CD14-positive monocyte (primary cell): ENCODE measurements at regions not wholly inside any gene's neighbourhood (a gene's known extent, or its start where the extent isn't known, plus 50 kb on each side); places are given as distances from the start of the nearest gene placed in this dataset.

Experiments used
- DNase-seq, 3 donors: peaks; one replicate each; pipeline ENCODE4 v3.0.0-alpha.2; 2011 to 2022
- H2AFZ ChIP-seq: 2 replicates; pipeline ENCODE4 v1.6.0; 2012; ENCODE audit warnings: mild to moderate bottlenecking, low read depth, low read length, inconsistent platforms; ENCODE audit not compliant: insufficient read depth, poor library complexity, severe bottlenecking
- H3K27ac ChIP-seq, 2 donors: 1 replicate in 1 of 2; 2 replicates in 1 of 2; pipeline ENCODE4 v1.5.1; 2012 to 2013; ENCODE audit warnings: low read length in 2 of 2, control low read depth in 1 of 2, inconsistent platforms in 1 of 2, low read depth in 1 of 2, mild to moderate bottlenecking in 1 of 2
- H3K27me3 ChIP-seq, 2 donors: one replicate each; pipeline versions ENCODE4 v1.6.0 to v1.6.1; 2011 to 2013; ENCODE audit warnings: low read length in 2 of 2; ENCODE audit not compliant: control insufficient read depth in 2 of 2, insufficient read depth in 2 of 2
- H3K36me3 ChIP-seq, 2 donors: replicated peaks in 1 of 2; 1 replicate in 1 of 2; 2 replicates in 1 of 2; pipeline versions ENCODE4 v1.5.1 to v1.6.1; 2012 to 2013; ENCODE audit warnings: low read length in 2 of 2, control low read depth in 1 of 2, inconsistent platforms in 1 of 2, mild to moderate bottlenecking in 1 of 2; ENCODE audit not compliant: insufficient read depth in 2 of 2, control insufficient read depth in 1 of 2
- H3K4me1 ChIP-seq, 2 donors: 1 replicate in 1 of 2; 2 replicates in 1 of 2; pipeline versions ENCODE4 v1.5.1 to v1.6.1; 2012 to 2013; ENCODE audit warnings: low read length in 2 of 2, control low read depth in 1 of 2, inconsistent platforms in 1 of 2, mild to moderate bottlenecking in 1 of 2, moderate library complexity in 1 of 2; ENCODE audit not compliant: insufficient read depth in 2 of 2, control insufficient read depth in 1 of 2
- H3K4me2 ChIP-seq: replicated peaks from 2 replicates; pipeline ENCODE3; 2012; ENCODE audit warnings: low read length, moderate library complexity, mild to moderate bottlenecking; ENCODE audit not compliant: poor library complexity, severe bottlenecking; ENCODE audit errors: extremely low read depth
- H3K4me3 ChIP-seq, 3 experiments: fragments of 200-600 bp in 1 of 3; sonication (generic) in 1 of 3; replicated peaks in 1 of 3; 1 replicate in 2 of 3; 2 replicates in 1 of 3; pipeline ENCODE4 v1.5.1; 2011 to 2013; ENCODE audit warnings: low read length in 3 of 3, mild to moderate bottlenecking in 3 of 3, control low read depth in 2 of 3, low read depth in 2 of 3, inconsistent platforms in 1 of 3, moderate library complexity in 1 of 3
- H3K79me2 ChIP-seq: 2 replicates; pipeline ENCODE4 v1.6.0; 2012; ENCODE audit warnings: mild to moderate bottlenecking, control low read depth, inconsistent platforms, low read length, moderate library complexity; ENCODE audit not compliant: insufficient read depth
- H3K9ac ChIP-seq: 2 replicates; pipeline ENCODE4 v1.6.0; 2017; ENCODE audit warnings: low read length, mild to moderate bottlenecking; ENCODE audit not compliant: insufficient read depth, poor library complexity, severe bottlenecking
- H3K9me3 ChIP-seq, 2 donors: replicated peaks in 1 of 2; 1 replicate in 1 of 2; 2 replicates in 1 of 2; pipeline versions ENCODE4 v1.5.1 to v1.6.1; 2012 to 2013; ENCODE audit warnings: low read length in 2 of 2, control low read depth in 1 of 2; ENCODE audit not compliant: control insufficient read depth in 1 of 2, insufficient read depth in 1 of 2
- H4K20me1 ChIP-seq: 2 replicates; pipeline ENCODE4 v1.6.0; 2012; ENCODE audit warnings: mild to moderate bottlenecking, low read length, control low read depth, moderate library complexity; ENCODE audit not compliant: insufficient read depth
- H3K27ac Mint-ChIP-seq, 7 donors: one replicate each; pipeline ENCODE4 v1.8.0; 2020; ENCODE audit warnings: mild to moderate bottlenecking in 7 of 7, mixed read lengths in 7 of 7, moderate library complexity in 6 of 7, inconsistent platforms in 2 of 7
- H3K27me3 Mint-ChIP-seq, 3 donors: one replicate each; pipeline ENCODE4 v1.8.0; 2021 to 2022; ENCODE audit warnings: low read depth in 3 of 3, mild to moderate bottlenecking in 3 of 3, mixed read lengths in 3 of 3, moderate library complexity in 3 of 3, inconsistent platforms in 1 of 3
- H3K36me3 Mint-ChIP-seq, 2 donors: one replicate each; pipeline ENCODE4 v1.8.0; 2020; ENCODE audit warnings: mixed read lengths in 2 of 2, inconsistent platforms in 1 of 2, mild to moderate bottlenecking in 1 of 2
- H3K4me1 Mint-ChIP-seq: one replicate; pipeline ENCODE4 v1.8.0; 2020; ENCODE audit warnings: mild to moderate bottlenecking, mixed read lengths
- H3K4me3 Mint-ChIP-seq, 2 donors: one replicate each; pipeline ENCODE4 v1.8.0; 2020; ENCODE audit warnings: mild to moderate bottlenecking in 2 of 2, mixed read lengths in 2 of 2, moderate library complexity in 1 of 2
- H3K9me3 Mint-ChIP-seq, 7 donors: one replicate each; pipeline ENCODE4 v1.8.0; 2020 to 2022; ENCODE audit warnings: mixed read lengths in 7 of 7, mild to moderate bottlenecking in 6 of 7, moderate library complexity in 6 of 7, inconsistent platforms in 2 of 7
- CTCF ChIP-seq: fragments of 200-600 bp; IDR thresholded peaks from one replicate; pipeline ENCODE4 v1.8.0; 2022; ENCODE audit warnings: antibody characterized with exemption, mild to moderate bottlenecking
- WGBS: methylation state at CpG from one replicate; pipeline ENCODE4 v1.1.5; 2013; ENCODE audit warnings: missing lambda C conversion rate; ENCODE audit not compliant: insufficient coverage; 5-methylcytosine and 5-hydroxymethylcytosine counted together
- intact Hi-C, 2 donors: fragments of 100-400 bp; cut with micrococcal nuclease; formaldehyde crosslinking; loops; one replicate each; pipeline versions ENCODE4 v1.15.0 to v1.15.1; 2023

GRCh38 chr2:120899771-120900170 lies 164.1 kb downstream of the GLI2 start:
- 89% methylated on average over 3 of the region's 6 CpGs for WGBS
- TF ChIP-seq CTCF, result no peak
- H3K27ac Mint-ChIP-seq, result no peak overlapping the region

GRCh38 chr2:120901201-120901600 lies 165.5 kb downstream of the GLI2 start:
- Histone ChIP-seq H3K79me2 (no peaks in the 10 kb centered on the region), H3K9me3 (no peaks in the 10 kb centered on the region), H3K36me3 (no peaks in the 10 kb centered on the region), H3K9ac (no peak overlapping the region), H4K20me1 (no peaks in the 10 kb centered on the region), H3K4me3 (no peak overlapping the region), H3K4me2 (no peak overlapping the region), H3K27ac (no peak overlapping the region), H3K4me1 (no peaks in the 10 kb centered on the region), H2AFZ (no peak overlapping the region), H3K27me3 (peaks cover 0 to 2% of the 10 kb centered on the region in 2 donors)
- Mint-ChIP-seq H3K4me1 (no peaks in the 10 kb centered on the region), H3K36me3 (no peaks in the 10 kb centered on the region), H3K27ac (no peak overlapping the region), H3K4me3 (no peak overlapping the region), H3K9me3 (peaks cover 0 to 1% (median 0%) of the 10 kb centered on the region in 7 donors), H3K27me3 (peaks cover 0 to 6% (median 6%) of the 10 kb centered on the region in 3 donors)
- DNase-seq, result no peak
- WGBS, result 96% methylated on average over 7 of the region's 7 CpGs
- intact Hi-C loops, result no loop called here
- TF ChIP-seq CTCF, result no peak

More at GRCh38 chr2:120899771-120900170, 164.1 kb downstream of the GLI2 start:
- intact Hi-C loops, result no loop called here
- Histone ChIP-seq H3K27ac (no peak overlapping the region), H3K4me2 (no peak overlapping the region), H3K36me3 (no peaks in the 10 kb centered on the region), H3K4me1 (no peaks in the 10 kb centered on the region), H2AFZ (no peak overlapping the region), H3K4me3 (no peak overlapping the region), H4K20me1 (no peaks in the 10 kb centered on the region), H3K9ac (no peak overlapping the region), H3K9me3 (no peaks in the 10 kb centered on the region), H3K27me3 (peaks cover 0 to 2% of the 10 kb centered on the region in 2 donors), H3K79me2 (no peaks in the 10 kb centered on the region)
- DNase-seq, result no peak
- peaks cover 0 to 6% (median 6%) of the 10 kb centered on the region in 3 donors for H3K27me3 Mint-ChIP-seq
- H3K4me1 Mint-ChIP-seq, result no peaks in the 10 kb centered on the region
- no peak overlapping the region for H3K4me3 Mint-ChIP-seq
- H3K9me3 Mint-ChIP-seq, result peaks cover 0 to 1% (median 0%) of the 10 kb centered on the region in 7 donors
- no peaks in the 10 kb centered on the region for H3K36me3 Mint-ChIP-seq
